IPS DF 4.7 (cell line): ENCODE measurements at regions not wholly inside any gene's neighbourhood (a gene's known extent, or its start where the extent isn't known, plus 50 kb on each side); places are given as distances from the start of the nearest gene placed in this dataset.
"Not testable (repeated sequence)": the region's sequence is repeated elsewhere in the genome, so short reads cannot be mapped to it uniquely, and the experiment has no call there.

Source experiments
- DNase-seq: peaks from one replicate; pipeline ENCODE4 v3.0.0-alpha.2; 2013; ENCODE audit warnings: low spot score; ENCODE audit errors: extremely low read depth

GRCh38 chr5:17123010-17123409 is 94.4 kb upstream of the BASP1 start:
- no peak for DNase-seq

- not testable (repeated sequence) for DNase-seq
These were observed 93.7 kb upstream of the BASP1 start for GRCh38 chr5:17123773-17124172.

GRCh38 chr5:17127743-17128231 is 89.6 kb upstream of the BASP1 start:
- no peak for DNase-seq

DNA sequence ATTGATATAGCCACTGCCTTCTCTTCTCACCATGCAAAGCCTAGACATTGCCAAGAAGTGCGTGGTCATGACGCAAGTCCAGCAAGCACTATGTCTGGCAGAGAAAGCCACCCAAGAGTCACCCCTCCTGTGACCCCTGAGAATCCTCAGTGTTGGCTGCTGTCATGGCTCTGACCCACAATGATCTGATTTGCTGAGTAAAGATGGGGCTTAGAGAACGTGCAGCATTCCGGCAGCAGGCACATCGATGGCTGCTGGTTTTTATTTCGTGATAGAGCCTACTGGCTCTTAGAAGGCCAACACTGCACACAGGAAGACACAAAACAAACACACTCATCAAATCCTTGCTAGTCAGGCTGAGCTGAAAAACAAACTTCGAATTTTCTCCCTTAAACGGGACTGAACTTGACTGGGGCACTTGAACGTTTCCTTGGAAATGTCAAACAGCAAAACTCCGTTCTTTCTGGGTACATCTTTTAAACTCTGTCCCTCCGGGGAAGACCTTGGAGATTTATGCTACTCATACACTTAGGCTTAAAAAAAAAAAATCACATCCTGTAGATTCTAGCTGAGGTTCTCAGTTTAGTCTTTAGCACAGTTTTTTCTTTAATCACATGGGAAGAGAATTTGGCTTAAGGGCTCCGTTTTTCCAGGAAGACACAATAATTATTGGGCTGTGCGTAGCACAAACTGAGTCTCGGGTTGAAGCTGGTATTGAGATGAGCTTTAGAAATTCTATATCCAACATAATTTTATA is 88.2 kb upstream of the BASP1 start:
- DNase-seq, result no peak

GRCh38 chr5:17130302-17130701 is 87.1 kb upstream of the BASP1 start:
- not testable (repeated sequence) for DNase-seq

DNA sequence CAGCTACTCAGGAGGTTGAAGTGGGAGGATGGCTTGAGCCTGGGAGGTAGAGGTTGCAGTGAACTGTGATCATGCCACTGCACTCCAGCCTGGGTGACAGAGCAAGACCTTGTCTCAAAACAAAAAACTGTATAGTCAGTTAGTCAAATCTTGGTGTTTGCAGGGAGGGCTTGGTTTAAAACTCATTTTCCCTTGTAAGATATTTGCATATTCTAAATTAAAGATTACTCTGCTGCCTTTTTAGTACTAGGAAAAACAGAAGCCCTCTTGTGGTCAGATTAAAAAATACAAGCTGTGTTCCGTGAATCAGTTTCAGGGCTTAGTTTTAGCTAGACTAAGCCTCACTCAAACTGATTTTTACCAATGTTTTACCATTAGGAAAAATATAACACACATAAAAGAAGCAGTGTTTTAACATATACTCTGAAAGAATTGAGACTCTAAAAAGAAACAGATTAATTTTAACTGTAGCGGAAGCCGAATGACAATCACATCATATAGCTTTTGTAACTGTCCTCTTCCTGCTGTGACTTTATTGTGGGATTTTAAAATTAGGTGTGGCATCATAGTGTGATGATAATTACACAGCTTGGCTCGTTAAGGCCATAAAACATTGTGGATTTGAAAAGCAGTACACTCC is 84.9 kb upstream of the BASP1 start:
- DNase-seq, result no peak

- DNase-seq, result no peak
These were observed 82.4 kb upstream of the BASP1 start for GRCh38 chr5:17135050-17135449.

DNA sequence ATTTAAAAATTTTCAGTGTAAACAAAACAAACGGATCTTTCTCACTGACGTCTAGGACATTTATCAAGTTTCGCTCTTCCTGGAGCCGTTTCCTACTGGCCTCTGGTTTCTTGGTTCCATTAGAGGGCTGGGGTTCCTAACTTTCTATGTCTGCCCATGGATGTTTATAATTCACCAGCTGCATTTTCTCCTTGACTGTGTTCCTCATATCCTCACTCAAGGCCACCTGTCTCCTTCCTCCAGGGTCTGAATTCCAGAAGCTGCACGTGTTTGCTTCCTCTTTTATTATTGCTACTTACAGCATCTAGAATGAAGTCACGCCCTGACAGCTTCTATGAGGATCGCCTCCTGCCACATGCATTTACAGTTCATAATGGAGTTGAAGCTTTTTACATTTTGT is 74.1 kb upstream of the BASP1 start:
- DNase-seq, result no peak

- no peak for DNase-seq
These were observed 71.1 kb upstream of the BASP1 start for GRCh38 chr5:17146280-17146841.

DNA sequence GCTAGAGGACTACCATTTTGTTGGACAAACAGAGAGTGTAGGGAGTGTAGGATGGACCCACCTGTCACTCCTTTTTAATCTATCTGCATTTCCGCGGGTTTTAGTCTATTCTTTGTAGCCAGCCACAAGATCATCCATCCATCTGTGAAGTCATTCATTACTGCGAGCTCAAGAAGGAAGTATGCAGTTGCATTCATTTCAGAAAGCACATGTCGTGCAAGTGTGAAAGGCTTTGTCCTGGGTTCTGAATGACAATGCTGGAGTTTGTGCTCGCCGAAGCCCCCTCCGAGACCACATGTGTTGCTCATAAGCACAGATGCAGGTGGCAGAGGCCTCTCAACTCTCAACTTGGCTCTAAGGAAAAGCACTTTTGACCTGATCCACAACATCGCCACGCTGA is 70.3 kb upstream of the BASP1 start:
- DNase-seq, result no peak

- DNase-seq, result no peak
These were observed 69.8 kb upstream of the BASP1 start for GRCh38 chr5:17147617-17148016.

DNA sequence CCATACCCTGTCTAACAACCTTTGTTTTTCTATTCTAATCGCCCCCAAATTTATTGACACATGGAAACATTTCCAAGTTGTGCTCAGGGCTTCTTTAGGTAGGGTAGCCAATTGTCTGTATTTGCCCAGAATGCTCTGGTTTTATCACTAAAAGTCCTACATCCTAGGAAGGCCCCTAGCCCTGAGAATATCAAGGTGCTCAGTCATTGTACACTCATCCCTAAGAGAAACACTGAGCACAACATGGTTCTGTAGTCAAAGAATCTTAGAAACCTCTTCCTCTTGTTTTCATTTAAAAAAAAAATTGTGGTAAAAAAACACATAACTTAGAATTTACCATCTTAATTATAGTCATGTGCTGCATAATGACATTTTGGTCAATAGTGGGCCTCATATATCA is 69.0 kb upstream of the BASP1 start:
- no peak for DNase-seq

DNA sequence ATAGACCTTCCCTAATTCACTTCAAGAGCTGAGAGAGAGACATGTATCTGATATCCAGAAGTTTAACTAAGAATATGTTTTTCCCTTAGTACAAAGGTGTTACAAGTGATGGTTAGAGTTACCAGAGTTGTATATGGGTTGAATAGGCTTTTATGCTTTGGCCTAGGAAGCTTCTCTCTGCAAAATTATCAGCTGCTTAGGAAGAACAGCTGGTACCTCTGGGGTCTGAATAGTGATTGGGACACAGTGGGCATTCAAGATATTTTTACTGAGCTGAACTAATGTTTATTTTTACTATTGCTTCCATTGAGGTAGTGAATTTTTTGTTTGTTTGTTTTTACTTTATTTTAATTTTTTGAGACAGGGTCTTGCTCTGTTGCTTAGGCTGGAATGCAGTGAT is 67.6 kb upstream of the BASP1 start:
- DNase-seq, result no peak

GRCh38 chr5:17150531-17150930 is 66.9 kb upstream of the BASP1 start:
- DNase-seq, result no peak

DNA sequence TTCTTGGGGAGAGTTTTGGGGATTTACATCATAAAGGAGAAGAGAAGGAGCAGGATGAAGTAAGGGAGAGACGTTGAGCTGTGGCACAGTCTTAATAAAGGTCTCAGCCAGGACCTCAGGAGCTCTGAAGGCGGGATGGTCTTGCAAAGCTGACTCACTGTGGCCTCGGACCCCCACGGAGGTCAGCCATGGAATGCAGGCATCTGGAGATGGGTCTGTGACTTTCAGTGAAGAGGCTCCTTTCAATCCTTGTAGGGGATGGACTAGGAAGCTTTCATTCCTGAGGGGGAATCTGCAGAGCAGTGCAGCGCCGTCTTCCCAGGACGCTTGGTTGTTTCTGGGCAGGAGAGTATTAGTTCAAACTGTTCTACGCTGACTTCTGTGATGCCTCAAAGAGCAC is 65.7 kb upstream of the BASP1 start:
- DNase-seq, result no peak

GRCh38 chr5:17154211-17154996 is 63.0 kb upstream of the BASP1 start:
- no peak for DNase-seq

DNA sequence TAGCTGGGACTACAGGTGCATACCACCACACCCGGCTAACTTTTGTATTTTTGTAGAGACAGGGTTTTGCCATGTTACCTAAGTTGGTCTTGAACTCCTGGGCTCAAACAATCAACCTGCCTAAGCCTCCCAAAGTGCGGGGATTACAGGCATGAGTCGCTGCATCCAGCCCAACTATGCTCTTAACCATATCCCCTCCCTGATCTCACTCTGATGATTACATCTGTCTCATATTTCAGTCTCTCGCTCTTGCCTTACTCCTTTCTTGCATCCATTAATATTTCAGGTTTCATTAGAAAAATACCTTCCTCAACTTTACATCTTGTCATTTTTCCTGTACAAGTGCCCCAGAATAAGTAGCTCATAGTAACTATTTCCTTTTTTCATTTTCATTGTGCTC is 61.0 kb upstream of the BASP1 start:
- DNase-seq, result no peak

DNA sequence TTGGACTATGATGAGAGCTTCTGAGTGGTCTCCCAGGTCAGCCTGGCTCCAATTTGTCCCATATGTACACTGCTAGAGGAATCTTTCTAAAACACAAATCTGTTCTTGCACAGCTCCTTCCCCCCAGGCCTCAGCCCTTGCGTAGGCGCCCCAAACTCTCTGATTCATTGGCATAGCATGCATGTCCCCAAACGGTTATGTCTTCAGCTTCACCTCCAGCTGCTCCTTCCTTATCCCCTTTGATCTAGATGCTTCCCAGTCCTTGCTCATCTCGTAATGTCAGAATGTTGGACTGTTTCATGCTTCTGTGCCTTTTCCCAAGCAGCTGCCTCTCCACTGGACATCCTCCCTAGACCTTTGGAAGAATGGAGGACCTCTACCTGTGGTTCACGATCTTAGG is 60.1 kb upstream of the BASP1 start:
- no peak for DNase-seq

DNA sequence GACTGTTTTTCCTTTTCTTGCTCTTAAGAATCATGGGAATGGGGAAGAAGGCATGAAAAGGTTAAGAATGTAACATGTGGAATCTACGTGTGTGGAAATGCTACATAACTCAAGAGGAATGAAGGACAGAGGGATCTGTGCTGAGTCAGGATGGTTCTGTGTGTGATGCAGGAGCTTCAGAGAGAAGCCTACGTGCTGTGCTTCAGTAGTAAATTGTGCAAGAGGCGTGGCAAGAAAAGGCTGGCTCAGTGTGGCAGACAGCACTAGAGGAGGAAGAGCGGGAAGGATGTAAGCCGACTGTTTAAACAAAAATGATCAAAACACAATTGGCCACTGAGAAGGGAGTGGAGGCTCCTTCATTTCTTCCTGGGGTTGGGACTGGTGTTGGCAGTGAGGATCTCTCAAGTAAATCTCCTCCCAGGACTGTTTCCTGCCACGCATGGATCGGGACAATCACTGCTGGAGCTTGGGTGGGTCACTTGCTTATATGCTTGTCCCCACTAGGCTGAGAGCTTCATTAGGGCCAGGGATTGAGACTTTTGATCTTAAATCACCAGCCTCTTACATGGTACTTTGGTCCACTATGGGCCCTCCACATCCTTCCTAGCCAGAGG is 59.4 kb upstream of the BASP1 start:
- no peak for DNase-seq

DNA sequence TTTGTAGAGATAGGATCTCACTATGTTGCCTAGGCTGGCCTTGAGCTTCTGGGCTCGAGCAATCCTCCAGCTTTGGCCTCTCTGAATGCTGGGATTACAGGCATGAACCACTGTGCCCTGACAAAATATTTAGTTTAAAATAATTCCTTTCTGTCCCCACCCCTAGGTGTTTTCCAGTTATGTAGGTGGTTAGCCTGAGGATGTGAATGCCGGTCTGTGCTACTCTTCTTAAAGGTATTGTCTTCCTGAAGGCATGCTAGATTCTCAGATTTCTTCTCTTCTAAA is 56.7 kb upstream of the BASP1 start:
- no peak for DNase-seq

- no peak for DNase-seq
These were observed 55.8 kb upstream of the BASP1 start for GRCh38 chr5:17161662-17162061.

- DNase-seq, result no peak
These were observed 54.2 kb upstream of the BASP1 start for GRCh38 chr5:17163221-17163620.
